Motor neuron (in vitro differentiated cells): ENCODE measurements at regions not wholly inside any gene's neighbourhood (a gene's known extent, or its start where the extent isn't known, plus 50 kb on each side); places are given as distances from the start of the nearest gene placed in this dataset.
"Not testable (repeated sequence)": the region's sequence is repeated elsewhere in the genome, so short reads cannot be mapped to it uniquely, and the experiment has no call there.

Experiments used
- ATAC-seq, 8 experiments: fragments of 200-7000 bp; cut with Tn5 transposase; replicated peaks in 6 of 8; 2 replicates each; pipeline ENCODE4 v1.8.0; 2021; ENCODE audit warnings: mild to moderate bottlenecking in 8 of 8, moderate library complexity in 8 of 8
- H3K27ac ChIP-seq, 2 donors: fragments of 250-450 bp; sonication (Bioruptor Pico); 2 replicates each; pipeline ENCODE4 v1.9.0; 2021; ENCODE audit warnings: antibody characterized with exemption in 2 of 2, mild to moderate bottlenecking in 2 of 2, moderate library complexity in 1 of 2
- H3K4me1 ChIP-seq, 2 donors: fragments of 250-450 bp; sonication (Bioruptor Pico); replicated peaks in 1 of 2; 2 replicates each; pipeline ENCODE4 v1.6.1; 2021; ENCODE audit warnings: antibody characterized with exemption in 2 of 2, mild to moderate bottlenecking in 2 of 2, moderate library complexity in 1 of 2
- H3K4me3 ChIP-seq, 5 donors: fragments of 250-450 bp; sonication (Bioruptor Pico); 2 replicates each; pipeline ENCODE4 v1.9.0; 2021; ENCODE audit warnings: antibody characterized with exemption in 5 of 5, mild to moderate bottlenecking in 5 of 5, moderate library complexity in 4 of 5
- WGBS, 10 experiments: fragments of 450-650 bp; shearing (Covaris generic); methylation state at CpG; one replicate each; pipeline ENCODE4 v1.0.0; 2022; 5-methylcytosine and 5-hydroxymethylcytosine counted together
- in situ Hi-C, 9 experiments: fragments of 400-800 bp; cut with MboI; loops; one replicate each; pipeline ENCODE4 v1.15.0; 2021; ENCODE audit warnings: low sequenced_read_pairs in 9 of 9, low pct_unique_long_range_greater_than_20kb in 2 of 9; ENCODE audit not compliant: unreplicated experiment in 9 of 9

DNA sequence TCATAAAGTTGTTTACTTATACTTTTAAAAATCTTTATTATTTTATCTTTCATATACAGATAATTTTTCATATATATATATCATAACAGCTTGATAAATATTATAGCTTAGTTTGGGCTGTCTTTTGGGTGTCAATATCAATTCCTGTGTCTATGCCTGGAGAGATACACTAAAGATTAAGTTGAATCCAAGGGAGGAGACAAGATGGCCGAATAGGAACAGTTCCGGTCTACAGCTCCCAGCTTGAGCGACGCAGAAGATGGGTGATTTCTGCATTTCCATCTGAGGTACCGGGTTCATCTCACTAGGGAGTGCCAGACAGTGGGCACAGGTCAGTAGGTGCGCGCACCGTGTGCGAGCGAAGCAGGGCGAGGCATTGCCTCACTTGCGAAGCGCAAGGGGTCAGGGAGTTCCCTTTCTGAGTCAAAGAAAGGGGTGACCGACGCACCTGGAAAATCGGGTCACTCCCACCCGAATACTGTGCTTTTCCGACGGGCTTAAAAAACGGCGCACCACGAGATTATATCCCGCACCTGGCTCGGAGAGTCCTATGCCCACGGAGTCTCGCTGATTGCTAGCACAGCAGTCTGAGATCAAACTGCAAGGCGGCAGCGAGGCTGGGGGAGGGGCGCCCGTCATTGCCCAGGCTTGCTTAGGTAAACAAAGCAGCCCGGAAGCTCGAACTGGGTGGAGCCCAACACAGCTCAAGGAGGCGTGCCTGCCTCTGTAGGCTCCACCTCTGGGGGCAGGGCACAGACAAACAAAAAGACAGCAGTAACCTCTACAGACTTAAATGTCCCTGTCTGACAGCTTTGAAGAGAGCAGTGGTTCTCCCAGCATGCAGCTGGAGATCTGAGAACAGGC is 388.8 kb upstream of the FAR2 start:
- H3K4me1 ChIP-seq, in situ Hi-C loops, H3K4me3 ChIP-seq, H3K27ac ChIP-seq, ATAC-seq: not testable (repeated sequence)
- 50 to 100% (median 94%) methylated on average over 1 to 7 of the region's 33 CpGs; no CpG with 5 or more reads in 1 of the 10 experiments for WGBS, 10 experiments

DNA sequence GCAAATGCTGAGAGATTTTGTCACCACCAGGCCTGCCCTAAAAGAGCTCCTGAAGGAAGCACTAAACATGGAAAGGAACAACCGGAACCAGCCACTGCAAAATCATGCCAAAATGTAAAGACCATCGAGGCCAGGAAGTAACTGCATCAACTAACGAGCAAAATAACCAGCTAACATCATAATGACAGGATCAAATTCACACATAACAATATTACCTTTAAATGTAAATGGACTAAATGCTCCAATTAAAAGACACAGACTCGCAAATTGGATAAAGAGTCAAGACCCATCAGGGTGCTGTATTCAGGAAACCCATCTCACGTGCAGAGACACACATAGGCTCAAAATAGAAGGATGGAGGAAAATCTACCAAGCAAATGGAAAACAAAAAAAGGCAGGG is 387.2 kb upstream of the FAR2 start:
- H3K4me1 ChIP-seq, H3K27ac ChIP-seq, in situ Hi-C loops, ATAC-seq, H3K4me3 ChIP-seq: not testable (repeated sequence)
- WGBS, 10 experiments = 20 to 93% (median 80%) methylated on average over 1 to 3 of the region's 5 CpGs; no CpG with 5 or more reads in 3 of the 10 experiments

DNA sequence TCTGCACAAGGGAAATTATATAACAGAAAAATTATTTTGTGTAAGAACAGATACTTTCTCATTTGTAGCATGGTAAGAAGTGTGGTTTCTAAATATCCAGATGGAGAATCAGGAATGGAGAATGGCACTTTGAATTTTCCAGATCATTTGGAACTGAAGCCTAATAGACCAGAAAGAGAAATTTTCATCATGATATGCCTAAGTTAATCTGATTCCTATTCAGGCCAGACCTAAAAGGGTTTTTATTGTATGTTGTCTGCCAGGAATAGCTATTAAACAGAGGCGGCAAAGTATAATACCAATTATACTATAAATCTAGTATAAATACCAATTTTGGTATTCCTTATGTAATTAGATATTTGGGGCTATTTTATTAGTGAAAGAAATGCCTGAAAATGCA is 382.7 kb upstream of the FAR2 start:
- 60 to 100% (median 91%) methylated on average over 1 of the region's 1 CpG; no CpG with 5 or more reads in 2 of the 10 experiments for WGBS, 10 experiments
- H3K27ac ChIP-seq = no peak overlapping the region
- no peak overlapping the region for H3K4me3 ChIP-seq
- H3K4me1 ChIP-seq = no peaks in the 10 kb centered on the region
- ATAC-seq = no peak
- in situ Hi-C loops = no loop called here

DNA sequence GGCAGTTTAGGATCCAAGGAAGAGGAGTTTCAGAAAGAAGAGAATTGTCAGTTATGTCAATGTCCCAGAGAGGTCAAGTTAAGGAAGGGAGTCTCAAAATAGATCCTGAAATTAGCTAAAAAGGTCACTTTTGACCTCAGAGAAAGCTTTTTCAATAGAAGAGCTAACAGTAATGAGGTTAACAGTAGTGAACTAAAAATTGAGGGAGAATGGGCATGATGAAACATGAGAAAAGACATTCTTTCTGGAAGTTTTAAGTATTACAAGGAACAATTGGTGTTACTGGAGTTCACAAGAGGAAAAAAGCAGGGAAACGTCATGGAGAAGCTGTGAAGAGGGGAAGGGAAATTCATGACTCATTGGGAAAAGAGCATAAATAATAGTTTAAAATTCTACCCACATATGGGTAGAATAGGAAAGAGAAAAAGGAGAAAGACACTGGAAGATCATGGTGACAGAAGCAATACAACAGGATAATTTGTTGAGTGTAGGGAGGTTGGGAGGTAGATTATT is 381.2 kb upstream of the FAR2 start:
- 20 to 82% (median 50%) methylated on average over 1 of the region's 1 CpG; no CpG with 5 or more reads in 1 of the 10 experiments for WGBS, 10 experiments
- no peak overlapping the region for H3K4me3 ChIP-seq
- in situ Hi-C loops = no loop called here
- H3K4me1 ChIP-seq = no peaks in the 10 kb centered on the region
- H3K27ac ChIP-seq = no peak overlapping the region
- no peak for ATAC-seq

DNA sequence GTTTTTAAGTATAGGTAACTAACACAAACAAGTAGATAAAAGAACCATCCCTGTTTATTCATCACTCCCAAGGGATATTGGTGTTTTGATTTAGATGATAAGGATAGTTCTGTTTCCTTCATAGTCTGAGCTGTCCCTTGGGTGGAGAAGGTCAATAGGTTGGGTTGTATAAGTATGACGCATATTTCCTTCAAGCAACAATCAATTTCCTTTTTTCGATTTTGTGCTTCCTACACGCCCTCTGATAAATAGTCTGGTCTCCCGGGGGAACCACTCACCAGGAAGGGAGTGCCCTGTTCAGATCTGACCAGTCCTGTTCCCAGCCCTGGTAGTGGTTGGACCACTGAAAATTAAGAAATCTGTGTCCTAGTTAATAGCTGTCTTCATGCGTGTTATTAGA is 378.8 kb upstream of the FAR2 start:
- H3K27ac ChIP-seq = no peak overlapping the region
- WGBS, 10 experiments = 0 to 94% (median 69%) methylated on average over 1 to 5 of the region's 5 CpGs
- in situ Hi-C loops = no loop called here
- H3K4me3 ChIP-seq = no peak overlapping the region
- peak in 6 of 8 experiments; percentile 41 to 98 (median 93) for ATAC-seq
- H3K4me1 ChIP-seq = no peaks in the 10 kb centered on the region

DNA sequence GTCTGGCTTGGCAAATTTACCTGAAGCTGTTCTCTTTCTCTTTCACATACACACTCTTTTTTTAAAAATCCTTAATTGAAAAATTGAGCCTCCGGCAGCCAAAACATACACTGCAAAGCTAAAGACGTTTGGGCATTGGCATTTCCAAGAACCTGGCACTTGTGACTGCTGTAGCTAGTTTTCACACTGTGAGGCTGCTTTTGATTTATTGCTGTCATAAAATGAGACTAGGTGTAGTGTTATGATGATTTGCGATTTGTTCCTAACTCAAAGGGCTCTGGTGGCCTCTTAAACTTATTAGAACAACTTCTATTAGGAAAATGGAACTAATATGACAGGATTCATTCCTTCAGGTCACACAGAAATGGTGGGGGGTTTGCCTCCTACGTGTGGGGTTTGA is 377.1 kb upstream of the FAR2 start:
- peaks cover 0 to 4% of the 10 kb centered on the region in 2 donors for H3K4me1 ChIP-seq
- 0 to 100% (median 83%) methylated on average over 1 to 4 of the region's 4 CpGs; no CpG with 5 or more reads in 2 of the 10 experiments for WGBS, 10 experiments
- in situ Hi-C loops = no loop called here
- H3K4me3 ChIP-seq = no peak overlapping the region
- no peak overlapping the region for H3K27ac ChIP-seq
- no peak for ATAC-seq

DNA sequence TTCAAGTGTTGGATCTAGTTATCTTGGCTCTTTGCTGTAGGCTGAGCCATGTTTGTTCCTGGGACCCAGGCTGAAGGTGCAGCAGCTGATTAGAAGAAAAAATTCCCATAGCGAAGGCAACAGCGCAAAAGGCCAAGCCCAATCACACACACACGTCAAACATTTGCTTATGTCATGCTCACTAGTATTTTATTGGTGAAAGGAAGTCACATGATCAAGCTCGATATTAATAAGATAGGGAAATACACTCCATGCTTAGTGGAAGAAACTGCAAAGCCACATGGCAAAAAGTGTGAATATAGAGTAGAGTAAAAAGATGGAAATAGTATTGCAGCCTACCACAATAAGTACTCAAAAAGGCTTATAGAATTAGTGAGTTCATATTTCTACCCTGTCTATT is 373.5 kb upstream of the FAR2 start:
- ATAC-seq = no peak
- WGBS, 10 experiments = 72 to 100% (median 87%) methylated on average over 1 to 4 of the region's 4 CpGs; no CpG with 5 or more reads in 4 of the 10 experiments
- Histone ChIP-seq H3K4me3 (no peak overlapping the region), H3K4me1 (peaks cover 0 to 4% of the 10 kb centered on the region in 2 donors), H3K27ac (no peak overlapping the region)
- in situ Hi-C loops = no loop called here

DNA sequence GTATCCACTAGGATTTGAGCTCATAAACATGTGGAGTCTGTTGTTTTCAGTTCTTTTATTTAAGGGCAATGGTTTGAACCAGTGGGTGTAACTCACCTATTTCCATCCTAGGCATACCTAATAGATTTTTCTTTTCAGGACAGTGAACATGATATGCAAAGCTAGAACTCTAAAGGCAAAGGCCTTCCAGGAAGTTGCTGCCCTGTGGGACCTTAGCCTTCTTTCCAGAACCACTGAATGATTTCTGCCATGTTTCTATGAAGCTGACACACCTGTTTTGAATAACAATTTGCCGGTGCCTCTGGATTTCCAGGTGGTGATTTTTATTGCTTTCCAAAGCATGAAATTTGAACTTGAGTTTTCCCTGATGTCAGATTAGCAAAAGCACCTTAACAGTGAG is 372.9 kb upstream of the FAR2 start:
- Histone ChIP-seq H3K4me1 (peaks cover 0 to 4% of the 10 kb centered on the region in 2 donors), H3K4me3 (no peak overlapping the region), H3K27ac (no peak overlapping the region)
- in situ Hi-C loops = no loop called here
- WGBS, 10 experiments = 0 to 100% (median 89%) methylated on average over 1 of the region's 1 CpG; no CpG with 5 or more reads in 4 of the 10 experiments
- ATAC-seq = no peak

DNA sequence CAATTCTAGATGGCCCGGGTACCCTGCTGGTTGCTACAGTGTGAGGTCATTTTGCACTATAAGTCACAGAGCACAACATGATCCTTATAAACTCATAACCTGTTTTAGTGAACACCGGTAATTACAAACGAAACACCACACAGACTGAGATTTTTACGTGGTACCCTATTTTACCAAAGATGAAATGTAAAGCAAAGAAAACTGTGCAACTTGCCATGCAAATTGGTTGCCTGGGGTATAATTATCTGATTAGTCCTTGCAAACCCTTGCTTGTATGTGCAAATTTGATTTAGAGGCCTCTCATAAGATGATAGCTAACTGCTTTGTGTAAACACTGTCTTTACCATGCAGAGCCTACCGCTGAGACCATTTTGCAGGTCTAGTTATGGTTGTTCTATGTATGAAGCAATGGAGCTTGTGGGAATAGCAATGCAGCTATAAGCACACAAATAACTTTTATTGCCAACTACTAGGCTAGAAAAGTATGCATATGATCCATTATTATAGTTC is 372.1 kb upstream of the FAR2 start:
- WGBS, 10 experiments = 61 to 100% (median 83%) methylated on average over 1 to 5 of the region's 5 CpGs
- Histone ChIP-seq H3K4me1 (peaks cover 0 to 4% of the 10 kb centered on the region in 2 donors), H3K27ac (no peak overlapping the region), H3K4me3 (no peak overlapping the region)
- peak in 1 of 8 experiments; percentile 33 for ATAC-seq
- in situ Hi-C loops = no loop called here

DNA sequence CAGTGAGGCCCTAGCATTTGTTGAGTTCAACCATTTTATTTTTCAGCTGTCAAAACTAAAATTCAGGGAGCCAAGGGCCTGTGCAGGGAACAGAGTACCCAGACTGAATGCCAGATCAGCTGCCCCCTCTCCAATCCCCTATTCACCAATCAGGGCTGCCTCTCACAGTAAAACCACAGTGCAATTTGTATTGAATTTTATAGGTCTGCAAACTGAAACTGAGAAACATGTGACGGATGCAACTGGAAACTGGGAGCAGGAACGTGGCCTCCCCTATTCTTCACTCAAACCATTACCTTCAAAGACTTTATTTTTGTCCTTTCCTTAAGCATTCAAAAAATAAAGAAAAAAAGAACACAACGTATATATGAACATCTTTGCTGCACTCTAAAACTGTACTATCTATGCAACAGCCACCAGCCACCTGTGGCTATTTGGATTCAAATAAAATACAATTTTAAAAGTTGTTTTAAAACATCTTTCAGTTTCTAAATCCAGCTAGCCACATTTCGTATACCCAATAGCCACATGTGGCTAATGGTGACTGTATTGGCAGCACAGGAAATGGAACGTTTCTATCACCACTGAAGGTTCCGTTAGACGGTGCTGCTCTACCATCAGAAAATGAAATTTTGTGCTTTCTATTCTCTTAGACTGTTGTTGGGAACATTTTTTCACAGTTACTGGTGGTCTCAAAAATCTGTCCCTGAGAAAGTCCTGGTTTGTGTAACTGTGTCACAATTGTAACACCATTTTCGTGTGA is 371.3 kb upstream of the FAR2 start:
- no peak for ATAC-seq
- in situ Hi-C loops = no loop called here
- 56 to 100% (median 89%) methylated on average over 1 to 8 of the region's 8 CpGs; no CpG with 5 or more reads in 1 of the 10 experiments for WGBS, 10 experiments

DNA sequence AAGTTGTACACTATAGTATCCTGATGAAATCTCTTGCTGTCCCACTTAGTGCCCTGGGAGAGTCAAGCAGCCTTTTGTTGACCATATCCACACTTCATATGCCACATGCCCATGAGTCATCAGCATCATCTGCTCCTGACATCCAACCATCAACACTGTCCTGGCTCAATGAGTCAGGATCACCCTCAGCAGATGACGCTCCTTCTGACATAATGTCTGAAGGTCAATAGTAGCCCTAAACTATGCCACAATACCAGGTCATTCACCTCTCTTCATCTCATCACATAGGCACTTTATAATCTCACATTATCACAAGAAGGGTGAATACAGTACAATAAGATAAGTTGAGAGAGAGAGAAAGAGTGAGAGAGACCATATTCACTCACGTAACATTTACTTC is 369.0 kb upstream of the FAR2 start:
- Histone ChIP-seq H3K4me3 (no peak overlapping the region), H3K27ac (no peak overlapping the region), H3K4me1 (peaks cover 0 to 4% of the 10 kb centered on the region in 2 donors)
- in situ Hi-C loops = no loop called here
- ATAC-seq = peak in 7 of 8 experiments; percentile 77 to 93 (median 83)
- 40 to 100% (median 95%) methylated on average over 1 to 2 of the region's 2 CpGs for WGBS, 10 experiments

More for the DNA sequence above, 371.3 kb upstream of the FAR2 start:
- no peak overlapping the region for H3K27ac ChIP-seq
- H3K4me3 ChIP-seq = no peak overlapping the region
- H3K4me1 ChIP-seq = peaks cover 0 to 4% of the 10 kb centered on the region in 2 donors

DNA sequence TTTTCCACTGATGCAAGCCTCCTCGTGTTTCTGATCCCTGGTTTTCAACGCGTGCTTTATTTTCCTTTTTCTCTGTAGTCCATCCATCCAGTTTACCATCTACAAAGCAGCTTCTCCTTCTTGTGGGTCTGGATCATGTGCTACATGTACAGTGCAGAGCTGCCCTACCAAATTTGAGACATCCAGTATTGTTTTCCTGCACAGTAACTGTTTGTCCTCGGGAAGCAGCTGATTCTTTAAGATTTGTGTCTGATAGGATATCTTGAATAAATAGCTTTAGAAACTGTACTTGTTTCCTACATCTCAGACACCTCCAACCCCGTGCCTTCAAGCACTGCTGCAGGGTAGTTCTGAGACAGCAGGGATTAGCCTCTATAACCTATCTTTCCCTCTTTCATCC is 368.1 kb upstream of the FAR2 start:
- in situ Hi-C loops = no loop called here
- 0 to 93% (median 75%) methylated on average over 1 to 5 of the region's 5 CpGs; no CpG with 5 or more reads in 1 of the 10 experiments for WGBS, 10 experiments
- H3K27ac ChIP-seq = no peak overlapping the region
- no peak overlapping the region for H3K4me3 ChIP-seq
- H3K4me1 ChIP-seq = peaks cover 0 to 4% of the 10 kb centered on the region in 2 donors
- no peak for ATAC-seq
